ENCODE measurements at regions not wholly inside any gene's neighbourhood (a gene's known extent, or its start where the extent isn't known, plus 50 kb on each side); places are given as distances from the start of the nearest gene placed in this dataset.

- H3K36me3 ChIP-seq (ENCODE audit: insufficient read depth, low read length): no peaks in the 10 kb centered on the region
- H2AFZ ChIP-seq (ENCODE audit: low read length): no peak overlapping the region
- no peak overlapping the region for H3K9ac ChIP-seq (ENCODE audit: low read length)
- H3K79me2 ChIP-seq (ENCODE audit: insufficient read depth, low read length): no peaks in the 10 kb centered on the region
- no peak overlapping the region for H3K4me2 ChIP-seq (ENCODE audit: low read length)
- H3K27me3 ChIP-seq (ENCODE audit: insufficient read depth, low read length): no peaks in the 10 kb centered on the region
- no peaks in the 10 kb centered on the region for H3K4me1 ChIP-seq (ENCODE audit: insufficient read depth, low read length, severe bottlenecking)
- no peaks in the 10 kb centered on the region for H3K9me3 ChIP-seq (ENCODE audit: low read length)
- peak; percentile 62 for TF ChIP-seq CTCF (IDR thresholded peaks at IDR 0.05; ENCODE audit: low read length)
- no peak for TF ChIP-seq EZH2 (IDR thresholded peaks at IDR 0.05; ENCODE audit: borderline replicate concordance, low read length)
- H3K4me3 ChIP-seq (ENCODE audit: low read depth, low read length, poor library complexity, severe bottlenecking): no peak overlapping the region
- H3F3A ChIP-seq (ENCODE audit: insufficient read depth, low read length): no peaks in the 10 kb centered on the region
- no peaks in the 10 kb centered on the region for H3K9me2 ChIP-seq (ENCODE audit: low read depth, low read length)
- H4K20me1 ChIP-seq (ENCODE audit: insufficient read depth, low read length): no peaks in the 10 kb centered on the region
- no peak overlapping the region for H3K27ac ChIP-seq (ENCODE audit: low read depth, low read length, poor library complexity, severe bottlenecking)
Observed at GRCh38 chr4:124322234-124323065, 390.1 kb downstream of the ANKRD50 start.

- Histone ChIP-seq H3K27ac (ENCODE audit: low read depth, low read length, poor library complexity, severe bottlenecking) (no peak overlapping the region), H3K79me2 (ENCODE audit: insufficient read depth, low read length) (no peaks in the 10 kb centered on the region)
Observed at GRCh38 chr4:124325690-124326089, 386.8 kb downstream of the ANKRD50 start.

DNA sequence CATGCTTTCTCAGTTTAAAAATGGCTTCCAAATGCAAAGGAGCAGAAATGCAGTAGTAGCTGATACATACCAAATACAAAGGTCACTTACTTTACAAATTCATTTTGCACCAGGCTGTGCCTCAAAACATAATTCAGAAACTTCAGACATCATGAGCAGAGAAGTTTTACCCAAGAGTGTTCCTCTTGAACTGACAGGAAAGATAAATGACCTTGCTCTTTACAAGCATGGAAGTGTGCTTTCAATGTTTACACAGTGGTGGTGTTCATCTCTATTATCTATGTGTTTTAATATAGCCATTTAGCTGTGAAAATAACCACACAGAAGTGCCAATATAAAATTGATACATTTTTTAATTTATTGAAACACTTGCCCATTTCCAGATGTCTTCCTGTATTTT lies 383.4 kb downstream of the ANKRD50 start:
- H4K20me1 ChIP-seq (ENCODE audit: insufficient read depth, low read length): no peaks in the 10 kb centered on the region
- H3K27ac ChIP-seq (ENCODE audit: low read depth, low read length, poor library complexity, severe bottlenecking): no peak overlapping the region
- no peak overlapping the region for H3K4me3 ChIP-seq (ENCODE audit: low read depth, low read length, poor library complexity, severe bottlenecking)
- H3K4me2 ChIP-seq (ENCODE audit: low read length): no peak overlapping the region
- TF ChIP-seq CTCF (IDR thresholded peaks at IDR 0.05; ENCODE audit: low read length) (no peak), EZH2 (IDR thresholded peaks at IDR 0.05; ENCODE audit: borderline replicate concordance, low read length) (no peak)
- H3K36me3 ChIP-seq (ENCODE audit: insufficient read depth, low read length): no peaks in the 10 kb centered on the region
- H3K9me2 ChIP-seq (ENCODE audit: low read depth, low read length): no peaks in the 10 kb centered on the region
- no peaks in the 10 kb centered on the region for H3K79me2 ChIP-seq (ENCODE audit: insufficient read depth, low read length)
- H2AFZ ChIP-seq (ENCODE audit: low read length): no peak overlapping the region
- H3K4me1 ChIP-seq (ENCODE audit: insufficient read depth, low read length, severe bottlenecking): no peaks in the 10 kb centered on the region
- no peaks in the 10 kb centered on the region for H3K9me3 ChIP-seq (ENCODE audit: low read length)
- H3K9ac ChIP-seq (ENCODE audit: low read length): no peak overlapping the region
- H3F3A ChIP-seq (ENCODE audit: insufficient read depth, low read length): no peaks in the 10 kb centered on the region
- H3K27me3 ChIP-seq (ENCODE audit: insufficient read depth, low read length): no peaks in the 10 kb centered on the region

More at GRCh38 chr4:124325690-124326089, 386.8 kb downstream of the ANKRD50 start:
- Histone ChIP-seq H3K9ac (ENCODE audit: low read length) (no peak overlapping the region), H4K20me1 (ENCODE audit: insufficient read depth, low read length) (no peaks in the 10 kb centered on the region), H3K9me3 (ENCODE audit: low read length) (no peaks in the 10 kb centered on the region), H3K27me3 (ENCODE audit: insufficient read depth, low read length) (no peaks in the 10 kb centered on the region), H3F3A (ENCODE audit: insufficient read depth, low read length) (no peaks in the 10 kb centered on the region), H3K4me1 (ENCODE audit: insufficient read depth, low read length, severe bottlenecking) (no peaks in the 10 kb centered on the region), H3K4me2 (ENCODE audit: low read length) (no peak overlapping the region), H3K36me3 (ENCODE audit: insufficient read depth, low read length) (no peaks in the 10 kb centered on the region), H3K9me2 (ENCODE audit: low read depth, low read length) (no peaks in the 10 kb centered on the region), H2AFZ (ENCODE audit: low read length) (no peak overlapping the region), H3K4me3 (ENCODE audit: low read depth, low read length, poor library complexity, severe bottlenecking) (no peak overlapping the region)
- no peak for TF ChIP-seq EZH2 (IDR thresholded peaks at IDR 0.05; ENCODE audit: borderline replicate concordance, low read length)
- no peak for TF ChIP-seq CTCF (IDR thresholded peaks at IDR 0.05; ENCODE audit: low read length)
